GM19238 (cell line): ENCODE measurements at regions not wholly inside any gene's neighbourhood (a gene's known extent, or its start where the extent isn't known, plus 50 kb on each side); places are given as distances from the start of the nearest gene placed in this dataset.

Experiments used
- DNase-seq: peaks from one replicate; pipeline ENCODE4 v3.0.0; 2011; ENCODE audit warnings: low spot score; ENCODE audit not compliant: insufficient read length

GRCh38 chr4:95672811-95673210 lies 124.0 kb upstream of the UNC5C start:
- no peak for DNase-seq

DNA sequence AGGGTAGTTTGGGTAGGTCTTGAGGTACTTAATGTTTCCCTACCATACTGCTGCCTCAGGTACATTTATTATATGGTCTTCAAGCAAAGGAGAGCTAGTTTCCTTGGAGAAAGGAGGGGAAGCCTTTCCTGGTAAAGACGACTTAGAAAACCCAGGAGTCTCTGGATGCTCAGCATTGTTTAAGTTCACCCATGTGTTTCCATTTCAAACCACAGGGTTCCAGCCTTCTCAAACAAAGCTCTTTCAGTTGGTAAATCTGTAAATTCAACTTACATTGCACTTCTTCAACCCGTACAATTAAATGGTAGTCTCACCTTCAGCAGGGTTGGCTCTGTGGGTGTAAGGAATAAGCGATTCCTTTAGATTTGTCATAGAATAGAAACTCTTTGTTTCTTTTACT lies 111.9 kb upstream of the UNC5C start:
- no peak for DNase-seq

DNA sequence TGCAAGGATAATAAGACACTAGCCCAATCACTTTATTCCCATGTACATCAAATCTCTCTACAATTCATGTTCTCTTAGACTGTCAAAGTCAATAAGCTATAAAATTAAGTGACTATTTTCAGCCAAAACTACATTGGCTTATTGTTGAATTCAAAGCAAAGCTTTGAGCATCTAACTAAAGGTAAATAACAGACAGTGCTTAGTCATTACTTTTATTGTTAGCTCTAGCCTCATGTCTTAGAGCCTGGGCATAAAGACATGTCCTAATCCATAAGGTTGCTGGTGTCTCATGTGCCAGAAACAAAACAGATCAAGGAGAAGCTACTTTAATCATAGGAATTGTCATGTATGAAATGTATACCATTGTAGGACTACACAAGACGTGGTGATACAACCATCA lies 103.1 kb upstream of the UNC5C start:
- no peak for DNase-seq

DNA sequence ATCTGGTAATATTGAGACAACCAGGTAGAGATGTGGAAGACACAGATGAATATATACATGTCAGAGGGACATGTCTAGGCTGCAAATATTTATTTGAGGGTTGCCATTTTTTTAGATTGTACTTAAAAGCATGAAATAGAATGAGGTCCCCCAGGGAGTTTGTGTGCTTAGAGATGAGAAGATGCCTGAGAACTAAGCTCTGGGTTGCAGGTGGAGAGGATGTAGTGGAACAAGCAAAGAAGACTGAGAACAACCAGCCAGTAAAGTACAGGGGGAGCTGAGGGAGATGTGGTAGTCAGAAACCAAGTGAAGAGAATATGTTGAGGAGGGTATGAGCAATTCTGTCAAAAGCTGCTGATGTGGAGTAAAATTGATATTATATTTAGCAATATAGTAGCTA lies 95.6 kb upstream of the UNC5C start:
- DNase-seq = no peak

GRCh38 chr4:95643627-95644026 lies 94.9 kb upstream of the UNC5C start:
- DNase-seq = no peak

- no peak for DNase-seq
Observed at GRCh38 chr4:95641571-95641970, 92.8 kb upstream of the UNC5C start.

DNA sequence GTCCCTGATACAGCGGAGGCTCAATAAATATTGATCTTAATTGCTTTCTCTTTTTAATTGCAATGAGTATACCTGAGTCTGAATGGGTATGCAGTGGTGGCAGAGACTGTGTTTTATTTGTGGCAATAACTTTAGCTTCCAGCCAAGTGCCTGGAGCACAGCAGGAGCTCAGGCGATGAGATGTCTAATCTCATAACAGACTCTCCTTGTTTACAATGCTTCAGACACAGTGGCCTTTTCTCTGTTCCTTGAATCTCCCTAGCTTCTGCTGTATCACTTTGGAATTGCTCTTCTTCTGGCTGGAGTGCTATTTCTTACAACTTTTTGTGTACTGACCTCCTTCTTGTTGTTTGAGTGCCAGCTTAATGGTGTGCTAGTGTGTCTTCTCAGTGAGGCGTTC lies 91.5 kb upstream of the UNC5C start:
- no peak for DNase-seq

GRCh38 chr4:95638920-95639501 lies 90.2 kb upstream of the UNC5C start:
- no peak for DNase-seq

DNA sequence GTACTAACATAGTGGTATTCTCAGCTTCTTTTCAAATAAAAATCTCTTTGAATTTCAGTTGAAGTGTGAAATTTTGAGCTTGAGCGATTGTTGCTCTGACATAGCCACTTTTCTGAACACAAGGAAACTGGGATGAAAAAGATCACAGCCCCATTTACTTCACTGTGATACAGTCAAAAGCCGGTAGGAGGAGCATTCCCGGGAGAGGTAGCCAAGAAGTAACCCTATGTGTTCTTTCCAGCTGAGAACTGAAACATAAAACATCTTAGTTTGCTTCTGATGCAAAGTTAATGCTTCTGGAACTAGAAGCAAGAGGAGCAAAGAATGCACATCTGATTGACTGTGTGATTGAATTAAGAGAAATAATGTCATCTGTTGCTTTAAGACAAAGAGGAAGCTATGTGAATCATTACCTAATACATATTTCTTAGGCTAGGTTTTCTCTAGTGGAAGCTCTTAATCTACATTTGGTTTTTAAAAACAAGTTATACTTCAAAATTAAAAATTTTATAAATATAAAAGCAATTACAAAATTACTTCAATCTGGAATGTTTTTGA lies 88.3 kb upstream of the UNC5C start:
- no peak for DNase-seq

GRCh38 chr4:95636061-95636460 lies 87.3 kb upstream of the UNC5C start:
- DNase-seq = no peak

- DNase-seq = no peak
Observed at GRCh38 chr4:95627709-95628108, 78.9 kb upstream of the UNC5C start.

DNA sequence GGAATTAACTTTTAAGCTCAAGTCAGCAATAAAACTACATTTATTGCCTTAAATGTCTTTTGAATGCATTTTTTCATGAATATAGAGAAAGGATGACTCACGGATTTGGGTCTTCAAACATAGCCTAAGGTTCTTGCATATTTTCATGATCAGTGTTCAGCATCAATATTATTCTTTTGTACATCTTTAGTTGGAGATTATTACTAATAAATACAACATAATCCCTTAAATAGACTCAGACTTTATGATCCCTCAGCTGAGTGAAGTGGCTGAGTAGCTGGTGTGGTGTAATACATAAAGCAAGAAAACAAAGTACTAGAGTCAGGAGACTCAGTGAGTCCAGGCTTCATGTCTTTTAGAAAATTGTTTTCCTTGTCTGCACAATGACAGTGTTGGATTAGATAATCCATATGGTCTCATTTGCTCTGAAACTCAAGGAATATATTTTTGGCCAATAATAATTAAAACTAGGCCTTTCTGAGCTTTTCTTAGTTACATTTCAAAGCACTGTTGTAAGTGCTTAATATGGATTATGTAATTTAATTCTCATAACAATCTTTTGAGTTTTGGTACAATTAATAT lies 78.3 kb upstream of the UNC5C start:
- DNase-seq = no peak

DNA sequence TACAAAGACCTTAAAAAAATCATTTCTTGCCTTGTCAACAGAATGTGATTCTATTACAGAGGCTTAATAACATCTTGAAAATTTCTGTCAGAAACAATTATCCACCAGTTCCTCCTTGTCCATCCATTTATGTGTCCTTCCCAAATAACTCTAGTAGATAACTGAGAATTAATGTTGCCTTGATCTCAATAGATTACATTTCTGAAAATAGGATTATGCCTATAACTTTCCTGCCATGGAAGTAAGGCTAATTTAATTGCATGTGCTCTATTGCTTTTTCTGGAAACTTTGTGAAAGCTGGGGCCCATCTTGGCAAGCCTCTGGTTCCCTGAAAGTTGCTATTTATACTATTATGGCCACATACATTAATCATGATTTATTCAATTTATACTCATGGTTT lies 76.2 kb upstream of the UNC5C start:
- no peak for DNase-seq

- DNase-seq = no peak
Observed at GRCh38 chr4:95619525-95620443, 71.0 kb upstream of the UNC5C start.

DNA sequence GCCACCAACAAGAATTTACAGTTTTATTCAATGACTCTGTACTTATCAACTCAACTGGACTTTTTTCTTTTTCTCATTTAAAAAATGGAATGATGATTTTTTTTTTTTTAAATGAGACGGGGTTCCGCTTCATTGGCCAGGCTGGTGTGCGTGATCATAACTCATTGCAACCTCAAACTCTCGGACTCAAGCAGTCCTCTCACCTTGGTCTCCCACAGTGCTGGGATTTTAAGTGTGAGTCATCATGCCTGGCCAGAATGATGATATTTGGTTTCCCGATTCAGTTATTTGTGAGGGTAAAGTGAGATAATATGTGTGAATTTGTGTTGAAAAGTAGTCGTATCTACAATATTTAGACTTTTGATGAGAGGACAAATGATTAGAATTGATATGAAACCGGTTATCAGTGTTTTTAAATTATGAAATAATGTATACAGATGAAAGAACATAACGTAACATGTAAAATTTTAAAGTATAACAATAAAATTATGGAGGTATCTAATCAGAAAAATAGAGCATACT lies 66.0 kb upstream of the UNC5C start:
- DNase-seq = no peak

DNA sequence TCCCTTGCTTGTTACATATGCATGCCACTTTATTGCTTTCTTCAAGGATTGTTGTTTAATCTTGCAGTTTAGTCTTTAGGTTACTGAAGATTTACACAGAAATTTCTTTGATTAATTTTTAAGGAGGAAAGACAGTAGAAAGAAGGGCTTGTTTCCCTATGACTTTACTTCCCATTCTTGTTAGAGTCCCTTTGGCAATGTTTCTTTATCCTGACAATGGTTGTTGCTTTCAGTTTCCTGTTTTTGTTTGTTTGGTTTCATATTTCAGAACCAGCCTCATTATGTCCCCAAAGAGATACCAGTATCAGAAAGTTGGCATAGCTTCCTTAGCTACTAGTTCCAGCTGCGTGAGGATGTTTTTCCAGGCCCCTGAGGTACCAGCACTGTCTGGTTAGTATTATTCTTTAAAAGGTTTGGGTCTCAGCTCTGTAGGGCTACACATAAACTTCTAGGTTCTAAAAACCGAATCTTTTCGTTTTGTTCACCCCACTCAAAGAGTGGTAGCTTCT lies 61.3 kb upstream of the UNC5C start:
- DNase-seq = no peak

GRCh38 chr4:95606739-95607138 lies 58.0 kb upstream of the UNC5C start:
- DNase-seq = no peak

DNA sequence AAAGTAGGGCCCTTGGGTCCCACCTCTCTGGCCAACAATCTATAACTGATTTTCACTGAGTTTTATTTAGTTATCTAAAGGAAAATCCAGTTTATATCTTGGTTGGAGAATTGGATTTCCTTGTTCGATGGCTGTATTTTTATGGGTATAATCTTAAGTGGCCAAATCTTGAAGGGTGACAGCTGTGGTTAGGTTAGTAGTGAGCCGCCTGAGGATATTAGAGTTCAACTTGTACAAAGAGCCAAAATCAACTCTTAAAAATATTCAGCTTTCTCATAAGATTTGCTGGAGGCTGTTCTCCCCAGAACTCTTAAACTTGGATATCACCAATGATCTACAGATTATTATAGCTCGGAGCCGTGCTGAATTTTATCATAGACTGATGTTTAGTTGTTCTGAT lies 54.6 kb upstream of the UNC5C start:
- DNase-seq = no peak

DNA sequence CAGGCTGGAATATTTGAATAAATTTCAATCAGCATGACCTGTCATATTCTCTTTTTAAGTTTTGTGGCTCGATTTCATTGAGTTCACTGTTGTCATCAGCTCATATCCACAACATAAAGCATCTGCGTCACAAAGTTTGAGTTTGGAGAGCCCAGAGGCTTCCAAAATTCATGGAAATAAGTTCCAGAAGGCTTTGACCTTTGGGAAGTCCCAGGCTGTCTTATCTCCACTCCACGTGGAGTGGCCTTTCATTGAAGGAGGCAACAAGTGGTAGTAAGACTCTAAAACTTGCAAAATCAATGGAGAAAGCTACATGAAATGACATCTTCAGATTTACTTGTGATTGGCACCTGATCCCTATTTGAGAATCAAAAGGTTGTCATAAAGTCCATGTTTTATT lies 54.1 kb upstream of the UNC5C start:
- DNase-seq = no peak

DNA sequence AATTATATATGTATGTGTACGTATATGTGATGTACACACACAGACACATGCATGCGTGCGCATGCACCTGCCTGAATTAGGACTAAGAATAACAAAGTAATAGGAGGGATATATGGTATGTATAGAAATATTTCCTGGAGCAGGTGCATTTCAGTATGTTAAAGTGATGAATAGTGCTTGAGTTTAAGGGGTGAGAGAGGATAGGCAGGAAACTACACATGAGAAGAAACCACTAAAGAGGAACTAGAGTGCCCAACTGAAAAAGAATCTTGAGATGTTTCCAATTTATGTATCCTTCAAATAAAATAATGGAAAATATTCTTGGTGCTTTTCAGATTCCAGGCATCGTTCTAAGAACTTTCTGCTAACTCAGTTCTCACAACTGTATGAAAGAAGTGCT lies 52.6 kb upstream of the UNC5C start:
- no peak for DNase-seq

GRCh38 chr4:95599777-95600400 lies 51.1 kb upstream of the UNC5C start:
- peak; percentile 2 for DNase-seq
